Stimulated activated CD8-positive, alpha-beta memory T cell treated with anti-CD3 and anti-CD28 coated beads, Interleukin-7, amount 100 ng/mL, for 48 hours (primary cell): ENCODE measurements at regions not wholly inside any gene's neighbourhood (a gene's known extent, or its start where the extent isn't known, plus 50 kb on each side); places are given as distances from the start of the nearest gene placed in this dataset.
A peak's percentile ranks its signal among the peaks of the same experiment; 100 is the strongest.

Source experiments
- DNase-seq, 2 donors: peaks; one replicate each; pipeline ENCODE4 v3.0.0-alpha.2; 2020; ENCODE audit warnings: low read depth in 1 of 2; ENCODE audit errors: extremely low read depth in 1 of 2

GRCh38 chr2:20111311-20112131 is 60.1 kb upstream of the LAPTM4A start:
- DNase-seq = no peak

GRCh38 chr2:20110876-20111275 is 59.4 kb upstream of the LAPTM4A start:
- DNase-seq = no peak

- DNase-seq = no peak
Observed at GRCh38 chr2:20110383-20110782, 59.0 kb upstream of the LAPTM4A start.

- no peak for DNase-seq
Observed at GRCh38 chr2:20108655-20109396, 57.4 kb upstream of the LAPTM4A start.

GRCh38 chr2:20107776-20108175 is 56.3 kb upstream of the LAPTM4A start:
- DNase-seq = no peak

- no peak for DNase-seq
Observed at GRCh38 chr2:20107352-20107751, 55.9 kb upstream of the LAPTM4A start.

- DNase-seq = peak; percentile 9 to 15
Observed at GRCh38 chr2:20106746-20107145, 55.3 kb upstream of the LAPTM4A start.

GRCh38 chr2:20104900-20105545 is 53.6 kb upstream of the LAPTM4A start:
- no peak for DNase-seq

- DNase-seq = no peak
Observed at GRCh38 chr2:20103530-20103929, 52.1 kb upstream of the LAPTM4A start.
